ENCODE measurements at regions not wholly inside any gene's neighbourhood (a gene's known extent, or its start where the extent isn't known, plus 50 kb on each side); places are given as distances from the start of the nearest gene placed in this dataset.

- TF ChIP-seq, protein P1, sequence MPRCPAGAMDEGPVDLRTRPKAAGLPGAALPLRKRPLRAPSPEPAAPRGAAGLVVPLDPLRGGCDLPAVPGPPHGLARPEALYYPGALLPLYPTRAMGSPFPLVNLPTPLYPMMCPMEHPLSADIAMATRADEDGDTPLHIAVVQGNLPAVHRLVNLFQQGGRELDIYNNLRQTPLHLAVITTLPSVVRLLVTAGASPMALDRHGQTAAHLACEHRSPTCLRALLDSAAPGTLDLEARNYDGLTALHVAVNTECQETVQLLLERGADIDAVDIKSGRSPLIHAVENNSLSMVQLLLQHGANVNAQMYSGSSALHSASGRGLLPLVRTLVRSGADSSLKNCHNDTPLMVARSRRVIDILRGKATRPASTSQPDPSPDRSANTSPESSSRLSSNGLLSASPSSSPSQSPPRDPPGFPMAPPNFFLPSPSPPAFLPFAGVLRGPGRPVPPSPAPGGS (IDR thresholded peaks at IDR 0.05) = no peak
- no peak for TF ChIP-seq NPAS2 (CRISPR knock-in tag; IDR thresholded peaks at IDR 0.05; ENCODE audit: borderline replicate concordance)
- TF ChIP-seq HMGXB4 (CRISPR knock-in tag; IDR thresholded peaks at IDR 0.05; ENCODE audit: borderline replicate concordance) = no peak
- no peak for TF ChIP-seq EHF (CRISPR knock-in tag; IDR thresholded peaks at IDR 0.05)
- no peak for TF ChIP-seq SREBF2 (IDR thresholded peaks at IDR 0.05)
Measured at GRCh38 chr19:5253406-5254110, 87.1 kb downstream of the PTPRS start (continued).

GRCh38 chr19:5251096-5252065, 89.2 kb downstream of the PTPRS start:
- TF ChIP-seq PHF8 (IDR thresholded peaks at IDR 0.05; ENCODE audit: borderline replicate concordance, low read depth) = no peak
- TF ChIP-seq, protein P1 (IDR thresholded peaks at IDR 0.05) = no peak
- DNase-seq (ENCODE audit: low read depth in 1 of 2, low spot score in 1 of 2) = no peak
- Histone ChIP-seq H3K4me3 (no peak overlapping the region), H3K9me3 (peaks cover 7% of the 10 kb centered on the region; the same call in 1 of the 3 replicates), H3K27ac (no peak overlapping the region), H3K4me1 (no peaks in the 10 kb centered on the region), H3K4me2 (no peak overlapping the region)
- ChIA-PET CTCF (no interaction called here), POLR2A (no interaction called here)
- FAIRE-seq = no peak
- WGBS (ENCODE audit: missing lambda C conversion rate) = 90% methylated on average over 17 of the region's 27 CpGs
- ATAC-seq = no peak

DNA sequence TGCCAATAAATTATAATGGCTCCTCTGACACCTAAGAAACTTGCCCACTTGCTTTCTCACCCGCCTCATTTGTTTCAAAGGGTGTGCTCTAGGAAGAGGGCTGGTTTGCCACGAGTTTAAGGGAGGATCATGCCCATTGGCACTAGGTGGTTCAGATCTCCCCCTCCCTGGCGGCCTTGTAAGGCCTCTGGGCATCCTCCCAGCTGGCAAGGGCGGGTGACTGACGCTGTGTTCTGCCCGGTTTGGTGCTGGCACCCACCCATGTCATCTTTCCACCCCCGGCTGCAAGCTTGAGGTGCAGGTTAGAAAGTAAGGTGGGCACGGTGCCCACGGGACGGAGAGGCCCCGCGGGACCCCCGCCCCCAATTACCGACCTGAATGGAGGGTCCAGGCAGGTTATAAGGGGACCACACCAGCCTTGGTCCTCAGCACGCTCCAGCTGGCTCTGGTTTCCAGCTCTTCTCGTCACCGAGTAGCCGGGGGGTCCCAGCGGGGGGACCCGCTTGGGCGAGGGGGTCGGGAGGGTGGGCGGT, 90.4 kb downstream of the PTPRS start:
- POLR2A ChIA-PET = no interaction called here
- no peak for DNase-seq (ENCODE audit: low read depth in 1 of 2, low spot score in 1 of 2)
- no peak overlapping the region for H3K4me2 ChIP-seq
- H3K4me1 ChIP-seq = no peaks in the 10 kb centered on the region
- no peak for FAIRE-seq
- H3K27ac ChIP-seq = no peak overlapping the region
- WGBS (ENCODE audit: missing lambda C conversion rate) = 71% methylated on average over 3 of the region's 23 CpGs
- ATAC-seq = no peak
- TF ChIP-seq PBX3 (IDR thresholded peaks at IDR 0.05) (no peak), JUN (IDR thresholded peaks at IDR 0.05) (no peak), E2F6 (IDR thresholded peaks at IDR 0.05; ENCODE audit: borderline replicate concordance, low read depth) (no peak), NR3C1 (IDR thresholded peaks at IDR 0.05) (no peak), TP53 (CRISPR knock-in tag; IDR thresholded peaks at IDR 0.05) (no peak), MYC (IDR thresholded peaks at IDR 0.05; ENCODE audit: borderline replicate concordance, low read length) (no peak), CHD2 (IDR thresholded peaks at IDR 0.05; ENCODE audit: low read length, partially characterized antibody) (no peak), FOXS1 (CRISPR knock-in tag; IDR thresholded peaks at IDR 0.05) (no peak), KDM1A (IDR thresholded peaks at IDR 0.05; ENCODE audit: low read depth) (no peak), HMGXB4 (CRISPR knock-in tag; IDR thresholded peaks at IDR 0.05; ENCODE audit: borderline replicate concordance) (no peak)
- TF ChIP-seq, protein P2, sequence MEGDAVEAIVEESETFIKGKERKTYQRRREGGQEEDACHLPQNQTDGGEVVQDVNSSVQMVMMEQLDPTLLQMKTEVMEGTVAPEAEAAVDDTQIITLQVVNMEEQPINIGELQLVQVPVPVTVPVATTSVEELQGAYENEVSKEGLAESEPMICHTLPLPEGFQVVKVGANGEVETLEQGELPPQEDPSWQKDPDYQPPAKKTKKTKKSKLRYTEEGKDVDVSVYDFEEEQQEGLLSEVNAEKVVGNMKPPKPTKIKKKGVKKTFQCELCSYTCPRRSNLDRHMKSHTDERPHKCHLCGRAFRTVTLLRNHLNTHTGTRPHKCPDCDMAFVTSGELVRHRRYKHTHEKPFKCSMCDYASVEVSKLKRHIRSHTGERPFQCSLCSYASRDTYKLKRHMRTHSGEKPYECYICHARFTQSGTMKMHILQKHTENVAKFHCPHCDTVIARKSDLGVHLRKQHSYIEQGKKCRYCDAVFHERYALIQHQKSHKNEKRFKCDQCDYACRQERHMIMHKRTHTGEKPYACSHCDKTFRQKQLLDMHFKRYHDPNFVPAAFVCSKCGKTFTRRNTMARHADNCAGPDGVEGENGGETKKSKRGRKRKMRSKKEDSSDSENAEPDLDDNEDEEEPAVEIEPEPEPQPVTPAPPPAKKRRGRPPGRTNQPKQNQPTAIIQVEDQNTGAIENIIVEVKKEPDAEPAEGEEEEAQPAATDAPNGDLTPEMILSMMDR (IDR thresholded peaks at IDR 0.05) = no peak
- no peak overlapping the region for H3K4me3 ChIP-seq
- peaks cover 4% of the 10 kb centered on the region; the same call in 1 of the 3 replicates for H3K9me3 ChIP-seq
- CTCF ChIA-PET = interaction anchor here (0.6 kb wide), 1 partner anchor 99 kb away, joined by 3 read pairs; no protein-coding TSS in a partner anchor

Data from A549 (cell line).